HEK293 (cell line): ENCODE measurements at regions not wholly inside any gene's neighbourhood (a gene's known extent, or its start where the extent isn't known, plus 50 kb on each side); places are given as distances from the start of the nearest gene placed in this dataset.

ENCODE experiments used
- CTCF ChIA-PET: fragments of 350-600 bp; formaldehyde crosslinking; extraction: SDS; loops from one replicate; lab custom pipeline; 2021; ENCODE audit warnings: antibody characterized with exemption; lab: Yijun Ruan, JAX
- POLR2A ChIA-PET: fragments of 300-600 bp; formaldehyde crosslinking; extraction: SDS; loops from one replicate; lab custom pipeline; 2020; ENCODE audit warnings: antibody characterized with exemption, inconsistent platforms; lab: Yijun Ruan, JAX
- H3K27ac ChIP-seq: fragments of 200-500 bp; sonication (Bioruptor generic); 2 replicates; pipeline ENCODE4 v1.5.1; 2014; ENCODE audit warnings: low read depth, low read length, control low read depth, inconsistent platforms; ENCODE audit errors: extremely low read depth
- H3K36me3 ChIP-seq, 2 experiments: fragments of 200-500 bp in 1 of 2; sonication (Bioruptor generic) in 1 of 2; 1 replicate in 1 of 2; 2 replicates in 1 of 2; pipeline ENCODE4 v1.5.1; 2014 to 2017; ENCODE audit warnings: inconsistent platforms in 2 of 2, low read length in 2 of 2; ENCODE audit not compliant: control insufficient read depth in 2 of 2, insufficient read depth in 1 of 2
- H3K4me1 ChIP-seq: fragments of 200-500 bp; sonication (Bioruptor generic); 2 replicates; pipeline ENCODE4 v1.5.1; 2014; ENCODE audit warnings: mild to moderate bottlenecking, low read length, inconsistent platforms; ENCODE audit not compliant: control insufficient read depth, insufficient read depth
- H3K4me3 ChIP-seq: 2 replicates; pipeline ENCODE4 v1.5.1; 2011; ENCODE audit warnings: low read depth, mild to moderate bottlenecking, control low read depth, low read length, moderate library complexity
- H3K9me3 ChIP-seq: fragments of 200-500 bp; sonication (Bioruptor generic); 2 replicates; pipeline ENCODE4 v1.5.1; 2014; ENCODE audit warnings: low read depth, low read length, inconsistent platforms; ENCODE audit not compliant: control insufficient read depth, insufficient read depth
- GLI2 ChIP-seq: fragments of 450-650 bp; formaldehyde crosslinking; IDR thresholded peaks from 2 replicates; pipeline ENCODE4; 2017; ENCODE audit warnings: missing biosample characterization, missing genetic modification characterization, low read depth, borderline replicate concordance
- HOXC10 ChIP-seq: sonication (generic); formaldehyde crosslinking; IDR thresholded peaks from 2 replicates; pipeline ENCODE4 v1.8.1; 2023; ENCODE audit warnings: mild to moderate bottlenecking, missing genetic modification reagents
- IKZF3 ChIP-seq: fragments of 450-650 bp; IDR thresholded peaks from 2 replicates; pipeline ENCODE4 v1.5.0; 2018; ENCODE audit warnings: missing biosample characterization, mild to moderate bottlenecking, missing genetic modification characterization, moderate library complexity
- KLF10 ChIP-seq: fragments of 450-650 bp; IDR thresholded peaks from 2 replicates; pipeline ENCODE4 v1.5.1; 2018; ENCODE audit warnings: missing biosample characterization, mild to moderate bottlenecking, missing genetic modification characterization
- KLF8 ChIP-seq: fragments of 450-650 bp; formaldehyde crosslinking; IDR thresholded peaks from 2 replicates; pipeline ENCODE4 v1.5.1; 2016; ENCODE audit warnings: missing biosample characterization, missing genetic modification characterization
- KLF9 ChIP-seq: fragments of 450-650 bp; formaldehyde crosslinking; IDR thresholded peaks from 2 replicates; pipeline ENCODE4 v1.5.1; 2016; ENCODE audit warnings: missing biosample characterization, missing genetic modification characterization, low read depth
- PRDM1 ChIP-seq: fragments of 450-650 bp; formaldehyde crosslinking; IDR thresholded peaks from 2 replicates; pipeline ENCODE4; 2016; ENCODE audit warnings: missing biosample characterization, missing genetic modification characterization
- SCRT2 ChIP-seq: fragments of 450-650 bp; formaldehyde crosslinking; IDR thresholded peaks from 2 replicates; pipeline ENCODE4 v1.5.1; 2016; ENCODE audit warnings: missing biosample characterization, missing genetic modification characterization
- TRIM28 ChIP-seq: IDR thresholded peaks from 2 replicates; pipeline ENCODE4 v1.6.1; 2011; ENCODE audit warnings: low read length, control low read depth, borderline replicate concordance
- ZBTB1 ChIP-seq: fragments of 450-650 bp; formaldehyde crosslinking; IDR thresholded peaks from 2 replicates; pipeline ENCODE4 v1.5.1; 2016; ENCODE audit warnings: missing biosample characterization, missing genetic modification characterization
- ZBTB7A ChIP-seq: fragments of 450-650 bp; formaldehyde crosslinking; IDR thresholded peaks from 2 replicates; pipeline ENCODE4 v1.5.1; 2016; ENCODE audit warnings: low read depth, missing biosample characterization, missing genetic modification characterization
- ZFP41 ChIP-seq: fragments of 450-650 bp; formaldehyde crosslinking; IDR thresholded peaks from 2 replicates; pipeline ENCODE4 v1.5.1; 2016; ENCODE audit warnings: missing biosample characterization, missing genetic modification characterization, borderline replicate concordance
- ZIC2 ChIP-seq: fragments of 450-650 bp; formaldehyde crosslinking; IDR thresholded peaks from 2 replicates; pipeline ENCODE4 v1.5.1; 2016; ENCODE audit warnings: missing biosample characterization, missing genetic modification characterization
- ZNF10 ChIP-seq: fragments of 450-650 bp; formaldehyde crosslinking; IDR thresholded peaks from 2 replicates; pipeline ENCODE4 v1.5.1; 2017; ENCODE audit warnings: missing biosample characterization, missing genetic modification characterization
- ZNF132 ChIP-seq: fragments of 450-650 bp; formaldehyde crosslinking; IDR thresholded peaks from 2 replicates; pipeline ENCODE4 v1.5.1; 2017; ENCODE audit warnings: missing biosample characterization, missing genetic modification characterization, borderline replicate concordance
- ZNF155 ChIP-seq: fragments of 450-650 bp; formaldehyde crosslinking; IDR thresholded peaks from 2 replicates; pipeline ENCODE4 v1.5.1; 2016; ENCODE audit warnings: missing biosample characterization, missing genetic modification characterization
- ZNF16 ChIP-seq: fragments of 450-650 bp; formaldehyde crosslinking; IDR thresholded peaks from 2 replicates; pipeline ENCODE4 v1.5.1; 2016; ENCODE audit warnings: low read depth, missing biosample characterization, missing genetic modification characterization
- ZNF184 ChIP-seq: fragments of 450-650 bp; IDR thresholded peaks from 2 replicates; pipeline ENCODE4 v1.5.1; 2018; ENCODE audit warnings: missing biosample characterization, mild to moderate bottlenecking, missing genetic modification characterization
- ZNF416 ChIP-seq: fragments of 450-650 bp; formaldehyde crosslinking; IDR thresholded peaks from 2 replicates; pipeline ENCODE4 v1.5.1; 2016; ENCODE audit warnings: missing biosample characterization, missing genetic modification characterization
- ZNF544 ChIP-seq: fragments of 450-650 bp; formaldehyde crosslinking; IDR thresholded peaks from 2 replicates; pipeline ENCODE4 v1.5.0; 2017; ENCODE audit warnings: missing biosample characterization, missing genetic modification characterization
- ZNF560 ChIP-seq: fragments of 450-650 bp; formaldehyde crosslinking; IDR thresholded peaks from 2 replicates; pipeline ENCODE4 v1.5.1; 2017; ENCODE audit warnings: missing biosample characterization, missing genetic modification characterization, borderline replicate concordance
- ZNF768 ChIP-seq: fragments of 450-650 bp; formaldehyde crosslinking; IDR thresholded peaks from 2 replicates; pipeline ENCODE4 v1.5.1; 2018; ENCODE audit warnings: missing biosample characterization, mild to moderate bottlenecking, missing genetic modification characterization
- ZNF791 ChIP-seq: fragments of 450-650 bp; formaldehyde crosslinking; IDR thresholded peaks from 2 replicates; pipeline ENCODE4 v1.5.1; 2016; ENCODE audit warnings: missing biosample characterization, missing genetic modification characterization
- ZNF830 ChIP-seq: fragments of 450-650 bp; IDR thresholded peaks from 2 replicates; pipeline ENCODE4 v1.5.0; 2018; ENCODE audit warnings: missing biosample characterization, missing genetic modification characterization, low read depth, mild to moderate bottlenecking, moderate library complexity
- ZSCAN16 ChIP-seq: fragments of 450-650 bp; formaldehyde crosslinking; IDR thresholded peaks from 2 replicates; pipeline ENCODE4 v1.5.1; 2016; ENCODE audit warnings: missing biosample characterization, missing genetic modification characterization
- TF ChIP-seq, protein P1 (sequence below): fragments of 450-650 bp; formaldehyde crosslinking; IDR thresholded peaks from 2 replicates; pipeline ENCODE4 v1.5.1; 2016; ENCODE audit warnings: missing biosample characterization, missing genetic modification characterization
- TF ChIP-seq, protein P2 (sequence below): fragments of 450-650 bp; formaldehyde crosslinking; IDR thresholded peaks from 2 replicates; pipeline ENCODE4 v1.5.1; 2016; ENCODE audit warnings: missing biosample characterization, missing genetic modification characterization, borderline replicate concordance
- TF ChIP-seq, protein P3 (sequence below): fragments of 450-650 bp; formaldehyde crosslinking; IDR thresholded peaks from 2 replicates; pipeline ENCODE4 v1.5.1; 2016; ENCODE audit warnings: missing biosample characterization, missing genetic modification characterization
- TF ChIP-seq, protein P4 (sequence below): fragments of 450-650 bp; formaldehyde crosslinking; IDR thresholded peaks from 2 replicates; pipeline ENCODE4 v1.5.1; 2016; ENCODE audit warnings: missing biosample characterization, missing genetic modification characterization

DNA sequence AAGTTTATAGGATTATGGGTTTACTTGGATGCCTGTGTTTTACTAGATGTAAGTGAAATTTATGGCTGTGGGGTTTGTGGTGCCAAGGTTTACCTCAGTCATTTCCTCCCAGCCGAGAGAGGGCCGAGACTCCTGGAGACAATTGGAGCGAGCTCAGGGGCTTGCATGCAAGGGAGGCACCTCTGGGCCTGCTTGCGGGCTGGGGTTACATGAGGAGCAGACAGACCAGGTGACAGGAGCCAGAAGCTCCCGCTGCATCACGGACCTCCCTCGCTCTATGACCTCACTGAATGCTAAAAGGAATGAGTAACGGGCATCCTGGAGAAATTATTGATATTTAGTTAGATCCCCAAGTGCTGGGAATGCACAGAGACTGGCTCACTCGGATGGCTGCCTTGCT is 275.2 kb upstream of the KIRREL3 start:
- no peaks in the 10 kb centered on the region for H3K9me3 ChIP-seq
- H3K4me1 ChIP-seq = no peaks in the 10 kb centered on the region
- no peak overlapping the region for H3K4me3 ChIP-seq
- CTCF ChIA-PET = no interaction called here
- TF ChIP-seq, protein P1, sequence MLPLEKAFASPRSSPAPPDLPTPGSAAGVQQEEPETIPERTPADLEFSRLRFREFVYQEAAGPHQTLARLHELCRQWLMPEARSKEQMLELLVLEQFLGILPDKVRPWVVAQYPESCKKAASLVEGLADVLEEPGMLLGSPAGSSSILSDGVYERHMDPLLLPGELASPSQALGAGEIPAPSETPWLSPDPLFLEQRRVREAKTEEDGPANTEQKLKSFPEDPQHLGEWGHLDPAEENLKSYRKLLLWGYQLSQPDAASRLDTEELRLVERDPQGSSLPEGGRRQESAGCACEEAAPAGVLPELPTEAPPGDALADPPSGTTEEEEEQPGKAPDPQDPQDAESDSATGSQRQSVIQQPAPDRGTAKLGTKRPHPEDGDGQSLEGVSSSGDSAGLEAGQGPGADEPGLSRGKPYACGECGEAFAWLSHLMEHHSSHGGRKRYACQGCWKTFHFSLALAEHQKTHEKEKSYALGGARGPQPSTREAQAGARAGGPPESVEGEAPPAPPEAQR = no peak
- TF ChIP-seq, protein P2, sequence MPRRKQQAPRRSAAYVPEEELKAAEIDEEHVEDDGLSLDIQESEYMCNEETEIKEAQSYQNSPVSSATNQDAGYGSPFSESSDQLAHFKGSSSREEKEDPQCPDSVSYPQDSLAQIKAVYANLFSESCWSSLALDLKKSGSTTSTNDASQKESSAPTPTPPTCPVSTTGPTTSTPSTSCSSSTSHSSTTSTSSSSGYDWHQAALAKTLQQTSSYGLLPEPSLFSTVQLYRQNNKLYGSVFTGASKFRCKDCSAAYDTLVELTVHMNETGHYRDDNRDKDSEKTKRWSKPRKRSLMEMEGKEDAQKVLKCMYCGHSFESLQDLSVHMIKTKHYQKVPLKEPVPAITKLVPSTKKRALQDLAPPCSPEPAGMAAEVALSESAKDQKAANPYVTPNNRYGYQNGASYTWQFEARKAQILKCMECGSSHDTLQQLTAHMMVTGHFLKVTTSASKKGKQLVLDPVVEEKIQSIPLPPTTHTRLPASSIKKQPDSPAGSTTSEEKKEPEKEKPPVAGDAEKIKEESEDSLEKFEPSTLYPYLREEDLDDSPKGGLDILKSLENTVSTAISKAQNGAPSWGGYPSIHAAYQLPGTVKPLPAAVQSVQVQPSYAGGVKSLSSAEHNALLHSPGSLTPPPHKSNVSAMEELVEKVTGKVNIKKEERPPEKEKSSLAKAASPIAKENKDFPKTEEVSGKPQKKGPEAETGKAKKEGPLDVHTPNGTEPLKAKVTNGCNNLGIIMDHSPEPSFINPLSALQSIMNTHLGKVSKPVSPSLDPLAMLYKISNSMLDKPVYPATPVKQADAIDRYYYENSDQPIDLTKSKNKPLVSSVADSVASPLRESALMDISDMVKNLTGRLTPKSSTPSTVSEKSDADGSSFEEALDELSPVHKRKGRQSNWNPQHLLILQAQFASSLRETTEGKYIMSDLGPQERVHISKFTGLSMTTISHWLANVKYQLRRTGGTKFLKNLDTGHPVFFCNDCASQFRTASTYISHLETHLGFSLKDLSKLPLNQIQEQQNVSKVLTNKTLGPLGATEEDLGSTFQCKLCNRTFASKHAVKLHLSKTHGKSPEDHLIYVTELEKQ (tag by site-specific recombination) = no peak
- TF ChIP-seq HOXC10 (CRISPR knock-in tag) (no peak), ZNF768 (tag by site-specific recombination) (no peak), KLF8 (tag by site-specific recombination) (no peak), ZNF184 (tag by site-specific recombination) (no peak), PRDM1 (tag by site-specific recombination) (no peak), ZNF10 (no peak), ZNF132 (tag by site-specific recombination) (no peak), ZSCAN16 (tag by site-specific recombination) (no peak), TRIM28 (no peak), ZBTB7A (no peak), SCRT2 (no peak), ZBTB1 (tag by site-specific recombination) (no peak), ZNF560 (tag by site-specific recombination) (no peak), ZNF155 (tag by site-specific recombination) (no peak), ZNF791 (tag by site-specific recombination) (no peak), KLF10 (no peak), GLI2 (no peak)
- no peaks in the 10 kb centered on the region for H3K36me3 ChIP-seq
- POLR2A ChIA-PET = no interaction called here
- H3K27ac ChIP-seq = no peak overlapping the region

DNA sequence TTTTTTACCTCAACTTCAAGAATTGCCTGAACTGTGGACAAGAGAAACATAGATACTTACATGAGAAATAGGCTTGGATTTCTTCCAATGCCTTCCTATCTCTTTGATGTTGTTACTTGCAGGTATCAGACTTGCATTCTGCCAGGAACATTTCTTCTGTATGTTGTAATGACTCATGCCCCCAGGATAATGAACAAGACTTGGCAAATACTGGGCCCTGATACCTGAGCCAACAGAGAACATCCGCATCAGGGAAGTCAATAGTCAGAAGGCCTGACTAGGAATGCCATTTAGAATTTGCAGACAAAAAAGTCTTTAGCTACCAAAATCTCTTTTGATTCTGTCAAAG is 273.7 kb upstream of the KIRREL3 start:
- Histone ChIP-seq H3K9me3 (no peaks in the 10 kb centered on the region), H3K27ac (no peak overlapping the region), H3K36me3 (no peaks in the 10 kb centered on the region), H3K4me1 (no peaks in the 10 kb centered on the region), H3K4me3 (no peak overlapping the region)
- ChIA-PET POLR2A (no interaction called here), CTCF (no interaction called here)
- no peak for TF ChIP-seq ZNF155 (tag by site-specific recombination)
- no peak for TF ChIP-seq ZBTB1 (tag by site-specific recombination)
- TF ChIP-seq ZNF830 = no peak
- TF ChIP-seq ZNF132 (tag by site-specific recombination) = no peak
- no peak for TF ChIP-seq ZNF416 (tag by site-specific recombination)
- no peak for TF ChIP-seq ZNF544 (tag by site-specific recombination)
- TF ChIP-seq, protein P3, sequence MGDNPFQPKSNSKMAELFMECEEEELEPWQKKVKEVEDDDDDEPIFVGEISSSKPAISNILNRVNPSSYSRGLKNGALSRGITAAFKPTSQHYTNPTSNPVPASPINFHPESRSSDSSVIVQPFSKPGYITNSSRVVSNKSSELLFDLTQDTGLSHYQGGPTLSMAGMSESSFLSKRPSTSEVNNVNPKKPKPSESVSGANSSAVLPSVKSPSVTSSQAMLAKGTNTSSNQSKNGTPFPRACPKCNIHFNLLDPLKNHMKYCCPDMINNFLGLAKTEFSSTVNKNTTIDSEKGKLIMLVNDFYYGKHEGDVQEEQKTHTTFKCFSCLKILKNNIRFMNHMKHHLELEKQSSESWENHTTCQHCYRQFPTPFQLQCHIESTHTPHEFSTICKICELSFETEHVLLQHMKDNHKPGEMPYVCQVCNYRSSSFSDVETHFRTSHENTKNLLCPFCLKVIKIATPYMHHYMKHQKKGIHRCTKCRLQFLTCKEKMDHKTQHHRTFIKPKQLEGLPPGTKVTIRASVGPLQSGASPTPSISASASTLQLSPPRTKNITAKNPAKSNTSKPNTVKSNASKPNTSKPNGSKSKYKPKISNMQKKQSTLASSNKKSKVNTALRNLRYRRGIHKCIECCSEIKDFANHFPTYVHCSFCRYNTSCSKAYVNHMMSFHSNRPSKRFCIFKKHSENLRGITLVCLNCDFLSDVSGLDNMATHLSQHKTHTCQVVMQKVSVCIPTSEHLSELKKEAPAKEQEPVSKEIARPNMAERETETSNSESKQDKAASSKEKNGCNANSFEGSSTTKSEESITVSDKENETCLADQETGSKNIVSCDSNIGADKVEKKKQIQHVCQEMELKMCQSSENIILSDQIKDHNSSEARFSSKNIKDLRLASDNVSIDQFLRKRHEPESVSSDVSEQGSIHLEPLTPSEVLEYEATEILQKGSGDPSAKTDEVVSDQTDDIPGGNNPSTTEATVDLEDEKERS (tag by site-specific recombination) = no peak
- no peak for TF ChIP-seq SCRT2
- no peak for TF ChIP-seq ZIC2 (tag by site-specific recombination)
- TF ChIP-seq KLF9 (tag by site-specific recombination) = no peak
- TF ChIP-seq, protein P4, sequence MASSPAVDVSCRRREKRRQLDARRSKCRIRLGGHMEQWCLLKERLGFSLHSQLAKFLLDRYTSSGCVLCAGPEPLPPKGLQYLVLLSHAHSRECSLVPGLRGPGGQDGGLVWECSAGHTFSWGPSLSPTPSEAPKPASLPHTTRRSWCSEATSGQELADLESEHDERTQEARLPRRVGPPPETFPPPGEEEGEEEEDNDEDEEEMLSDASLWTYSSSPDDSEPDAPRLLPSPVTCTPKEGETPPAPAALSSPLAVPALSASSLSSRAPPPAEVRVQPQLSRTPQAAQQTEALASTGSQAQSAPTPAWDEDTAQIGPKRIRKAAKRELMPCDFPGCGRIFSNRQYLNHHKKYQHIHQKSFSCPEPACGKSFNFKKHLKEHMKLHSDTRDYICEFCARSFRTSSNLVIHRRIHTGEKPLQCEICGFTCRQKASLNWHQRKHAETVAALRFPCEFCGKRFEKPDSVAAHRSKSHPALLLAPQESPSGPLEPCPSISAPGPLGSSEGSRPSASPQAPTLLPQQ = no peak
- TF ChIP-seq ZNF16 (tag by site-specific recombination) = no peak
- TF ChIP-seq IKZF3 (tag by site-specific recombination) = no peak
- TF ChIP-seq ZFP41 (tag by site-specific recombination) = no peak
